ENCODE measurements at regions not wholly inside any gene's neighbourhood (a gene's known extent, or its start where the extent isn't known, plus 50 kb on each side); places are given as distances from the start of the nearest gene placed in this dataset.

GRCh38 chr5:156053056-156053455 is 273.9 kb upstream of the SGCD start:
- no peaks in the 10 kb centered on the region for H4K20me1 ChIP-seq (replicated peaks; ENCODE audit: control insufficient read depth, insufficient read depth, low read length)
- FAIRE-seq (no peak), ATAC-seq (no peak), DNase-seq (ENCODE audit: extremely low read depth in 1 of 4, low spot score in 3 of 4) (no peak)
- H3K4me3 ChIP-seq = no peak overlapping the region
- in situ Hi-C loops (cut with MboI) (no loop called here), intact Hi-C loops (cut with micrococcal nuclease) (no loop called here)
- TF ChIP-seq C11orf30 (IDR thresholded peaks at IDR 0.05; ENCODE audit: low read depth) (no peak), RFX7 (CRISPR knock-in tag; IDR thresholded peaks at IDR 0.05) (no peak), SAP30 (IDR thresholded peaks at IDR 0.05; ENCODE audit: borderline replicate concordance, insufficient read depth, low read depth, low read length, poor library complexity, severe bottlenecking) (no peak), ZNF174 (CRISPR knock-in tag; IDR thresholded peaks at IDR 0.05) (no peak), CCNT2 (IDR thresholded peaks at IDR 0.05; ENCODE audit: borderline replicate concordance, extremely low read depth, insufficient read length, low read depth, low read length) (no peak), NFATC3 (IDR thresholded peaks at IDR 0.05) (no peak), SP2 (IDR thresholded peaks at IDR 0.05; ENCODE audit: extremely low read depth, low read depth, low read length, poor library complexity, severe bottlenecking) (no peak), ID3 (CRISPR knock-in tag; IDR thresholded peaks at IDR 0.05) (no peak), ID3 (tag; IDR thresholded peaks at IDR 0.05) (no peak), NELFE (IDR thresholded peaks at IDR 0.05; ENCODE audit: insufficient read depth, insufficient read length) (no peak)
- TF ChIP-seq, protein P1, sequence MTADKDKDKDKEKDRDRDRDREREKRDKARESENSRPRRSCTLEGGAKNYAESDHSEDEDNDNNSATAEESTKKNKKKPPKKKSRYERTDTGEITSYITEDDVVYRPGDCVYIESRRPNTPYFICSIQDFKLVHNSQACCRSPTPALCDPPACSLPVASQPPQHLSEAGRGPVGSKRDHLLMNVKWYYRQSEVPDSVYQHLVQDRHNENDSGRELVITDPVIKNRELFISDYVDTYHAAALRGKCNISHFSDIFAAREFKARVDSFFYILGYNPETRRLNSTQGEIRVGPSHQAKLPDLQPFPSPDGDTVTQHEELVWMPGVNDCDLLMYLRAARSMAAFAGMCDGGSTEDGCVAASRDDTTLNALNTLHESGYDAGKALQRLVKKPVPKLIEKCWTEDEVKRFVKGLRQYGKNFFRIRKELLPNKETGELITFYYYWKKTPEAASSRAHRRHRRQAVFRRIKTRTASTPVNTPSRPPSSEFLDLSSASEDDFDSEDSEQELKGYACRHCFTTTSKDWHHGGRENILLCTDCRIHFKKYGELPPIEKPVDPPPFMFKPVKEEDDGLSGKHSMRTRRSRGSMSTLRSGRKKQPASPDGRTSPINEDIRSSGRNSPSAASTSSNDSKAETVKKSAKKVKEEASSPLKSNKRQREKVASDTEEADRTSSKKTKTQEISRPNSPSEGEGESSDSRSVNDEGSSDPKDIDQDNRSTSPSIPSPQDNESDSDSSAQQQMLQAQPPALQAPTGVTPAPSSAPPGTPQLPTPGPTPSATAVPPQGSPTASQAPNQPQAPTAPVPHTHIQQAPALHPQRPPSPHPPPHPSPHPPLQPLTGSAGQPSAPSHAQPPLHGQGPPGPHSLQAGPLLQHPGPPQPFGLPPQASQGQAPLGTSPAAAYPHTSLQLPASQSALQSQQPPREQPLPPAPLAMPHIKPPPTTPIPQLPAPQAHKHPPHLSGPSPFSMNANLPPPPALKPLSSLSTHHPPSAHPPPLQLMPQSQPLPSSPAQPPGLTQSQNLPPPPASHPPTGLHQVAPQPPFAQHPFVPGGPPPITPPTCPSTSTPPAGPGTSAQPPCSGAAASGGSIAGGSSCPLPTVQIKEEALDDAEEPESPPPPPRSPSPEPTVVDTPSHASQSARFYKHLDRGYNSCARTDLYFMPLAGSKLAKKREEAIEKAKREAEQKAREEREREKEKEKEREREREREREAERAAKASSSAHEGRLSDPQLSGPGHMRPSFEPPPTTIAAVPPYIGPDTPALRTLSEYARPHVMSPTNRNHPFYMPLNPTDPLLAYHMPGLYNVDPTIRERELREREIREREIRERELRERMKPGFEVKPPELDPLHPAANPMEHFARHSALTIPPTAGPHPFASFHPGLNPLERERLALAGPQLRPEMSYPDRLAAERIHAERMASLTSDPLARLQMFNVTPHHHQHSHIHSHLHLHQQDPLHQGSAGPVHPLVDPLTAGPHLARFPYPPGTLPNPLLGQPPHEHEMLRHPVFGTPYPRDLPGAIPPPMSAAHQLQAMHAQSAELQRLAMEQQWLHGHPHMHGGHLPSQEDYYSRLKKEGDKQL (CRISPR knock-in tag; IDR thresholded peaks at IDR 0.05; ENCODE audit: borderline replicate concordance) = no peak
- no peak overlapping the region for H3K4me2 ChIP-seq (ENCODE audit: insufficient read depth, low read length)
- CTCF ChIA-PET (ENCODE audit: low intra/inter-chr PET ratio) = no interaction called here
- no peaks in the 10 kb centered on the region for H3K9me1 ChIP-seq (ENCODE audit: control insufficient read depth, insufficient read depth, low read length)
- BruUV-seq (replicated peaks) = no TSS peak
- no peaks in the 10 kb centered on the region for H3K4me1 ChIP-seq (replicated peaks in 1 of 2; ENCODE audit: control insufficient read depth in 2 of 2, insufficient read depth in 2 of 2, low read length in 2 of 2)
- POLR2A ChIA-PET = interaction anchor here (0.6 kb wide), 1 partner anchor 383 kb away, joined by 3 read pairs; no protein-coding TSS in a partner anchor
- H3K27ac ChIP-seq (ENCODE audit: extremely low read depth, low read depth, low read length) = no peak overlapping the region
- no peaks in the 10 kb centered on the region for H3K27me3 ChIP-seq (ENCODE audit: control insufficient read depth in 2 of 2, insufficient read depth in 2 of 2, low read length in 2 of 2)
- no peaks in the 10 kb centered on the region for H3K36me3 ChIP-seq (ENCODE audit: control insufficient read depth, insufficient read depth, low read length)
- 0% methylated on average over 2 of the region's 2 CpGs for WGBS (ENCODE audit: insufficient coverage, low coverage, missing lambda C conversion rate)
- H3K9me3 ChIP-seq (replicated peaks; ENCODE audit: control insufficient read depth, insufficient read depth, low read depth, low read length) = peaks cover 3% of the 10 kb centered on the region; the same call in 1 of the 2 replicates
- H2AFZ ChIP-seq (ENCODE audit: low read depth, low read length) = no peak overlapping the region
- no peak overlapping the region for H3K9ac ChIP-seq (ENCODE audit: insufficient read depth in 1 of 2, low read depth in 2 of 2, low read length in 2 of 2)
- H3K79me2 ChIP-seq (ENCODE audit: control insufficient read depth, insufficient read depth, low read length) = no peaks in the 10 kb centered on the region
